HepG2 (cell line): ENCODE measurements at regions not wholly inside any gene's neighbourhood (a gene's known extent, or its start where the extent isn't known, plus 50 kb on each side); places are given as distances from the start of the nearest gene placed in this dataset.

Source experiments
- ATAC-seq: fragments of 200-7000 bp; cut with Tn5 transposase; 3 replicates; pipeline ENCODE4 v1.9.1; 2020; ENCODE audit warnings: mild to moderate bottlenecking, moderate library complexity
- BruUV-seq: library from RNA; stranded (reverse); fragments of 400-500 nt; replicated peaks from 2 replicates; lab custom pipeline; 2021; lab: Mats Ljungman, UMichigan
- CTCF ChIA-PET: fragments of 300-600 bp; formaldehyde crosslinking; extraction: SDS; loops from one replicate; lab custom pipeline; 2021; ENCODE audit warnings: low total read pairs, inconsistent platforms, low intra/inter-chr PET ratio; lab: Yijun Ruan, JAX
- POLR2A ChIA-PET: fragments of 350-600 bp; sonication (Branson Sonifier 250); formaldehyde crosslinking; loops from one replicate; lab custom pipeline; 2020; ENCODE audit warnings: antibody characterized with exemption, inconsistent platforms; lab: Yijun Ruan, JAX
- DNase-seq: peaks from one replicate; pipeline ENCODE4 v3.0.0-alpha.2; 2015; ENCODE audit warnings: low spot score
- FAIRE-seq: peaks from 3 replicates; lab custom pipeline; 2011; peaks lifted over from hg19 to GRCh38; lab: Jason Lieb, UNC
- H2AFZ ChIP-seq: one replicate; pipeline ENCODE4 v1.6.1; 2011; ENCODE audit warnings: low read length, inconsistent platforms
- H3K27ac ChIP-seq: fragments of 300-600 bp; 3 replicates; pipeline ENCODE4 v1.8.0; 2011; ENCODE audit warnings: mixed run types, mild to moderate bottlenecking, mixed read lengths, low read length, inconsistent platforms; ENCODE audit not compliant: insufficient read depth; ENCODE audit errors: extremely low read length
- H3K27me3 ChIP-seq, 2 experiments: fragments of 200-600 bp in 1 of 2; 2 replicates in 1 of 2; 3 replicates in 1 of 2; pipeline versions ENCODE4 v1.6.0 to v1.8.0; 2011; ENCODE audit warnings: low read length in 2 of 2, mild to moderate bottlenecking in 2 of 2, moderate library complexity in 2 of 2, inconsistent platforms in 1 of 2; ENCODE audit not compliant: insufficient read depth in 2 of 2, control insufficient read depth in 1 of 2
- H3K36me3 ChIP-seq, 2 experiments: fragments of 200-600 bp in 1 of 2; replicated peaks in 1 of 2; 2 replicates in 1 of 2; 3 replicates in 1 of 2; pipeline versions ENCODE4 v1.5.1 to v1.8.0; 2011; ENCODE audit warnings: low read length in 2 of 2, inconsistent platforms in 1 of 2; ENCODE audit not compliant: insufficient read depth in 2 of 2, control insufficient read depth in 1 of 2
- H3K4me1 ChIP-seq: 2 replicates; pipeline ENCODE4 v1.5.1; 2012; ENCODE audit warnings: low read length, inconsistent platforms; ENCODE audit not compliant: insufficient read depth
- H3K4me2 ChIP-seq: 2 replicates; pipeline ENCODE4 v1.6.0; 2011; ENCODE audit warnings: low read depth, low read length, inconsistent platforms
- H3K4me3 ChIP-seq, 3 experiments: fragments of 200-600 bp in 1 of 3; sonication (generic), shearing (Covaris generic) in 1 of 3; replicated peaks in 1 of 3; 2 replicates each; pipeline ENCODE4 v1.5.1; 2011 to 2016; ENCODE audit warnings: low read length in 3 of 3, inconsistent platforms in 2 of 3, low read depth in 2 of 3, mild to moderate bottlenecking in 2 of 3, control low read depth in 1 of 3, mixed read lengths in 1 of 3; ENCODE audit not compliant: insufficient read depth in 1 of 3
- H3K79me2 ChIP-seq: one replicate; pipeline ENCODE4 v1.6.1; 2011; ENCODE audit warnings: low read length, inconsistent platforms; ENCODE audit not compliant: insufficient read depth
- H3K9ac ChIP-seq: 2 replicates; pipeline ENCODE4 v1.6.0; 2011; ENCODE audit warnings: mild to moderate bottlenecking, low read depth, low read length, inconsistent platforms; ENCODE audit not compliant: insufficient read depth
- H3K9me3 ChIP-seq: 2 replicates; pipeline ENCODE4 v1.5.1; 2012; ENCODE audit warnings: mild to moderate bottlenecking, low read length
- H4K20me1 ChIP-seq: 2 replicates; pipeline ENCODE4 v1.6.0; 2011; ENCODE audit warnings: inconsistent platforms, mild to moderate bottlenecking, low read length, moderate library complexity; ENCODE audit not compliant: insufficient read depth
- ETS1 ChIP-seq: sonication (generic); formaldehyde crosslinking; IDR thresholded peaks from 2 replicates; pipeline ENCODE4 v1.4.0; 2020; ENCODE audit warnings: missing genetic modification reagents
- GTF2F1 ChIP-seq: fragments of 150-350 bp; IDR thresholded peaks from 2 replicates; pipeline ENCODE4 v1.6.1; 2014; ENCODE audit warnings: low read length
- HMGXB4 ChIP-seq, 2 experiments: sonication (generic) in 1 of 2; formaldehyde crosslinking in 1 of 2; IDR thresholded peaks; 2 replicates each; pipeline versions ENCODE4 v1.4.0 to v1.6.1; 2018 to 2020; ENCODE audit warnings: missing genetic modification reagents in 2 of 2, borderline replicate concordance in 1 of 2, low read depth in 1 of 2, mild to moderate bottlenecking in 1 of 2, missing biosample characterization in 1 of 2
- HOXD1 ChIP-seq: sonication (generic); formaldehyde crosslinking; IDR thresholded peaks from 2 replicates; pipeline ENCODE4 v1.5.0; 2020; ENCODE audit warnings: missing genetic modification reagents
- ISL2 ChIP-seq: sonication (generic); formaldehyde crosslinking; IDR thresholded peaks from 2 replicates; pipeline ENCODE4 v1.5.0; 2020; ENCODE audit warnings: missing genetic modification reagents
- MTA3 ChIP-seq: sonication (generic); formaldehyde crosslinking; IDR thresholded peaks from 2 replicates; pipeline ENCODE4 v1.4.0; 2020; ENCODE audit warnings: missing genetic modification reagents
- ZGPAT ChIP-seq: IDR thresholded peaks from 2 replicates; pipeline ENCODE4 v1.6.1; 2016; ENCODE audit warnings: mild to moderate bottlenecking
- ZMAT5 ChIP-seq: sonication (generic); formaldehyde crosslinking; IDR thresholded peaks from 2 replicates; pipeline ENCODE4 v1.5.0; 2020; ENCODE audit warnings: mild to moderate bottlenecking, low read depth, missing genetic modification reagents, borderline replicate concordance
- ZNF367 ChIP-seq: sonication (generic); formaldehyde crosslinking; IDR thresholded peaks from 2 replicates; pipeline ENCODE4 v1.4.0; 2020; ENCODE audit warnings: missing genetic modification reagents, borderline replicate concordance
- WGBS: methylation state at CpG from one replicate; pipeline ENCODE4 v1.1.6; 2017; ENCODE audit warnings: low lambda C conversion rate; 5-methylcytosine and 5-hydroxymethylcytosine counted together
- in situ Hi-C: cut with HindIII; loops from 2 replicates; pipeline ENCODE4 v1.10.0; 2017; ENCODE audit warnings: low pct_unique_long_range_greater_than_20kb; ENCODE audit not compliant: extremely low pct_ligation_motif_present
- intact Hi-C: fragments of 100-400 bp; cut with micrococcal nuclease; formaldehyde crosslinking; loops from one replicate; pipeline ENCODE4 v1.10.0; 2022; ENCODE audit not compliant: unreplicated experiment

GRCh38 chr15:38196076-38196475 lies 56.6 kb upstream of the SPRED1 start (continued):
- TF ChIP-seq ZGPAT (CRISPR knock-in tag) (no peak), ZNF367 (CRISPR knock-in tag) (no peak), MTA3 (CRISPR knock-in tag) (no peak), ETS1 (CRISPR knock-in tag) (no peak), HMGXB4 (CRISPR knock-in tag; IDR thresholded peaks at IDR 0.05; ENCODE audit: borderline replicate concordance in 1 of 2, low read depth in 1 of 2) (no peak)
- TF ChIP-seq, all 625 proteins: peak for 0

- no peak overlapping the region for H3K27ac ChIP-seq
- no peak overlapping the region for H3K4me3 ChIP-seq
- H3K79me2 ChIP-seq: no peaks in the 10 kb centered on the region
- no peak overlapping the region for H3K4me2 ChIP-seq
- no peaks in the 10 kb centered on the region for H3K36me3 ChIP-seq
- no peaks in the 10 kb centered on the region for H3K27me3 ChIP-seq
- ChIA-PET POLR2A (no interaction called here), CTCF (no interaction called here)
- 6% methylated on average over 4 of the region's 4 CpGs for WGBS
- peak; percentile 26 for DNase-seq
- H2AFZ ChIP-seq: no peak overlapping the region
- intact Hi-C loops: no loop called here
- in situ Hi-C loops: no loop called here
- H3K9ac ChIP-seq: no peak overlapping the region
- no peak for ATAC-seq
- no TSS peak for BruUV-seq
- H3K4me1 ChIP-seq: peaks cover 7% of the 10 kb centered on the region; the same call in 1 of the 2 replicates
- H3K9me3 ChIP-seq: no peaks in the 10 kb centered on the region
- FAIRE-seq: no peak
- TF ChIP-seq GTF2F1: no peak
- TF ChIP-seq ISL2 (CRISPR knock-in tag): no peak
- no peak for TF ChIP-seq ZMAT5 (CRISPR knock-in tag)
- no peak for TF ChIP-seq HOXD1 (CRISPR knock-in tag)
- no peaks in the 10 kb centered on the region for H4K20me1 ChIP-seq
Measured at GRCh38 chr15:38197553-38197952, 55.1 kb upstream of the SPRED1 start.
